Nephron (organoid): ENCODE measurements at regions not wholly inside any gene's neighbourhood (a gene's known extent, or its start where the extent isn't known, plus 50 kb on each side); places are given as distances from the start of the nearest gene placed in this dataset.
"Not testable (repeated sequence)": the region's sequence is repeated elsewhere in the genome, so short reads cannot be mapped to it uniquely, and the experiment has no call there.

Experiments used
- H3K27ac Mint-ChIP-seq, 3 experiments: 2 replicates each; pipeline ENCODE4 v1.8.0; 2020; ENCODE audit warnings: mixed read lengths in 3 of 3, mild to moderate bottlenecking in 2 of 3, moderate library complexity in 1 of 3
- H3K27me3 Mint-ChIP-seq: 2 replicates; pipeline ENCODE4 v1.8.0; 2021; ENCODE audit warnings: low read depth, mild to moderate bottlenecking, moderate library complexity, mixed read lengths
- H3K36me3 Mint-ChIP-seq: 2 replicates; pipeline ENCODE4 v1.8.0; 2020; ENCODE audit warnings: low read depth, mixed read lengths
- H3K4me1 Mint-ChIP-seq: 2 replicates; pipeline ENCODE4 v1.8.0; 2020; ENCODE audit warnings: mixed read lengths
- H3K4me3 Mint-ChIP-seq, 3 experiments: 2 replicates each; pipeline ENCODE4 v1.8.0; 2020; ENCODE audit warnings: mild to moderate bottlenecking in 3 of 3, mixed read lengths in 3 of 3, moderate library complexity in 2 of 3
- H3K9me3 Mint-ChIP-seq: 2 replicates; pipeline ENCODE4 v1.8.0; 2020; ENCODE audit warnings: mixed read lengths
- CTCF ChIP-seq, 3 experiments: fragments of 200-600 bp; sonication (generic); IDR thresholded peaks; one replicate each; pipeline ENCODE4 v1.5.0; 2021; ENCODE audit warnings: antibody characterized with exemption in 3 of 3; ENCODE audit not compliant: unreplicated experiment in 3 of 3

GRCh38 chr20:29427201-29428060, 1830.0 kb upstream of the DEFB115 start:
- Mint-ChIP-seq H3K27ac (no peak overlapping the region), H3K4me1 (no peaks in the 10 kb centered on the region), H3K36me3 (no peaks in the 10 kb centered on the region), H3K27me3 (no peaks in the 10 kb centered on the region), H3K9me3 (peaks cover 9% of the 10 kb centered on the region), H3K4me3 (no peak overlapping the region)
- no peak for TF ChIP-seq CTCF (IDR thresholded peaks at IDR 0.05; ENCODE audit: unreplicated experiment in 3 of 3)

- H3K4me3 Mint-ChIP-seq, result no peak overlapping the region
- no peaks in the 10 kb centered on the region for H3K36me3 Mint-ChIP-seq
- no peaks in the 10 kb centered on the region for H3K4me1 Mint-ChIP-seq
- peaks cover 9% of the 10 kb centered on the region for H3K9me3 Mint-ChIP-seq
- H3K27ac Mint-ChIP-seq, result no peak overlapping the region
- no peaks in the 10 kb centered on the region for H3K27me3 Mint-ChIP-seq
- TF ChIP-seq CTCF (IDR thresholded peaks at IDR 0.05; ENCODE audit: unreplicated experiment in 3 of 3), result no peak
Measured at GRCh38 chr20:29430531-29430930, 1826.9 kb upstream of the DEFB115 start.

GRCh38 chr20:29440721-29441120, 1816.7 kb upstream of the DEFB115 start:
- H3K36me3 Mint-ChIP-seq, H3K4me1 Mint-ChIP-seq, H3K27ac Mint-ChIP-seq, H3K9me3 Mint-ChIP-seq, H3K4me3 Mint-ChIP-seq, H3K27me3 Mint-ChIP-seq: not testable (repeated sequence)

GRCh38 chr20:29443206-29443781, 1814.2 kb upstream of the DEFB115 start:
- H3K4me3 Mint-ChIP-seq, H3K27ac Mint-ChIP-seq, H3K27me3 Mint-ChIP-seq, H3K9me3 Mint-ChIP-seq, H3K36me3 Mint-ChIP-seq, H3K4me1 Mint-ChIP-seq: not testable (repeated sequence)
- peak; percentile 19 to 25 (median 21) for TF ChIP-seq CTCF (IDR thresholded peaks at IDR 0.05; ENCODE audit: unreplicated experiment in 3 of 3)

GRCh38 chr20:29443819-29444218, 1813.6 kb upstream of the DEFB115 start:
- Mint-ChIP-seq H3K36me3 (no peaks in the 10 kb centered on the region), H3K9me3 (no peaks in the 10 kb centered on the region), H3K4me1 (no peaks in the 10 kb centered on the region), H3K4me3 (no peak overlapping the region), H3K27me3 (no peaks in the 10 kb centered on the region), H3K27ac (no peak overlapping the region)
- TF ChIP-seq CTCF (IDR thresholded peaks at IDR 0.05; ENCODE audit: unreplicated experiment in 3 of 3), result no peak

- H3K36me3 Mint-ChIP-seq, H3K27me3 Mint-ChIP-seq, H3K9me3 Mint-ChIP-seq, H3K27ac Mint-ChIP-seq, H3K4me3 Mint-ChIP-seq, H3K4me1 Mint-ChIP-seq: not testable (repeated sequence)
Measured at GRCh38 chr20:29445050-29445907, 1812.2 kb upstream of the DEFB115 start.

GRCh38 chr20:29447517-29448484, 1809.7 kb upstream of the DEFB115 start:
- not testable (repeated sequence) for H3K27me3 Mint-ChIP-seq, H3K27ac Mint-ChIP-seq, H3K4me3 Mint-ChIP-seq, H3K36me3 Mint-ChIP-seq, H3K4me1 Mint-ChIP-seq, H3K9me3 Mint-ChIP-seq
